ENCODE measurements at regions not wholly inside any gene's neighbourhood (a gene's known extent, or its start where the extent isn't known, plus 50 kb on each side); places are given as distances from the start of the nearest gene placed in this dataset.
"Not testable (repeated sequence)": the region's sequence is repeated elsewhere in the genome, so short reads cannot be mapped to it uniquely, and the experiment has no call there.

- DNase-seq (ENCODE audit: low read depth, low spot score): no peak
Observed at GRCh38 chr3:110391042-110391441, 680.6 kb upstream of the NECTIN3 start.

DNA sequence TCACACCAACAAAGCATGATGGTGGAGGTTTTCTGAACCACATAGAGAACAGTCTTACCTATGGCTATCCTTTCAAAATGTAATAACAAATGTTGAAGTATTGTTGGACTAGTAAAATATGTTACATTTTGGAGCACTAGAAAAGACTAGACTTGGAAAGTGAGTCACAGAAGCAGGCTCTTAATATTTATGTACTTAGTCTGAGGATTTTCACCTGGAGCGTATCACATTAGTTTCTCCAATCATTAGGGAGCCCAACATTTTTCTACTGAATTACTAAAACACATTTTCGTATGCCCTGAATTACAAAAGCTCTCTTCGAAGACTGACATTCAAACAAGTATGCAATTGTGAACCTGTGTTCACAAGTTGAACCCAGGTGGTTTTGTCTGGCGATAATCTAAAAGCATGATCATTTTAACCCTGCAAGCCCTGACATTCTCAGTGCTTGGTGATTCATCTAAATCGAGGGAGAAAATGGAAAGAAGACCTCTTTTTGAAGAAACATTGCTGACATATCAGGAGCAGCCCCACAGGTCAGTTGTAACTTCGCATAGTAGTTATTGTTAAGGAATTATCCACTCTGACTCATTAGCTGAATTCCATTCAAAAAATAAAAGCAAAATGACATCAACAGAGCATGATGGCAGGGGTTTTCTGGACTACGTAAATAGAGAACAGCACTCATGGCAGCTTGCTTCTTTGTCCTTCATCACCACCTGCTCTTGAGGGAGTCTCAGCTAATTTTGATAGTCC, 679.8 kb upstream of the NECTIN3 start:
- DNase-seq (ENCODE audit: low read depth, low spot score): no peak

- DNase-seq (ENCODE audit: low read depth, low spot score): no peak
Observed at GRCh38 chr3:110393941-110394340, 677.7 kb upstream of the NECTIN3 start.

- DNase-seq (ENCODE audit: low read depth, low spot score): no peak
Observed at GRCh38 chr3:110397115-110397514, 674.5 kb upstream of the NECTIN3 start.

- DNase-seq (ENCODE audit: low read depth, low spot score): no peak
Observed at GRCh38 chr3:110400315-110400714, 671.3 kb upstream of the NECTIN3 start.

DNA sequence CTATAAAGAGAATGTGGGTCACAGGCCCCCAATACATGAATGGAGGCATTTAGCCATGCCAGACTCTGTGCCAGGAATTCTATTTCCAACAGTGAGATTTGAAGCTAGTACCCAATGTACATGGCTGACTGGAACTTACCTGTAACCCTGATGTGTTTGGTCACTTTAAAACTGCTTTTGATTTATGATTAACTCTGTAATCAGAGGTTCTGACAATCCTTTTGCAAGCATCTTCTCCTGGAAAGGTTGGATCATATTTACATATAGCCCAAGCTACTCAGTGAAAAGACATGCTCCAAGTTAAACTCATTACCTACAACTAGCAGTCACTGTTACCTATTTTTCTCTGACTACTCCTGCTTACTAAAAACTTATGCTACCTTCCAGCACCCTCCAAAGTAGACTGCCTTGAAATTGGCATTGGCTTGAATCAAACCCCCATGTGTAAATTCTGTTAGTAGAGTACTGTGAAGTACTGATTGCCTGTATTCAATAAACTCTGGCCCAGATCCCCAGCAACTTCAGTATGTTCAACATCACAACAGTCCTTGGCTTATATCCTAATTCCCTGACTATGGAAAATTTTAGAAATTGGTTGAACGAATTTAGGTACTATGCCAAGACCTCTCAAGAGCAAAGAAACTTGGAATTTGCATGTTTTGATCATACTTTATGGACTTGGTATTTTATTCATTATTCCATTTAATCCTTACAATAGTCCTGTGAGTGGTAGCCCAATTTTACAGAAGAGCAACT, 665.6 kb upstream of the NECTIN3 start:
- DNase-seq (ENCODE audit: low read depth, low spot score): no peak

DNA sequence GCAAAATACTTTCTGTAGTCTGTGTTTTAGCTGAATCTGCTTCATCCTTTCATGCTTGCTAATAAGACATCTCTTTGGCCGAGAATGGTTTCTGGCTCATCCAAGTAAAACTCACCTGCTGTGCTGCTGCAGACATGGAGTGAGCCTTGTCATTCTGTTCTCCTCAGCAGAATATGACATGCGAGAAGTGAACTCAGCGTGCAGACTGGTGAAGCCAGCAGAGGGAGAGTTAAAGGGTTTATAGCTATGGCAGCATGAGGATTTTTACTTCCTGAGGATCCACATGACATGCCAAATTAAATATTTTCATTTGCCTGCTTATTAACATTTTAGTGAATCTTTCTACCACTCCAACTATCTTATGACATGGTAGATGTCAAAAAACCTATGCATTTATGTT, 658.4 kb upstream of the NECTIN3 start:
- DNase-seq (ENCODE audit: low read depth, low spot score): no peak

DNA sequence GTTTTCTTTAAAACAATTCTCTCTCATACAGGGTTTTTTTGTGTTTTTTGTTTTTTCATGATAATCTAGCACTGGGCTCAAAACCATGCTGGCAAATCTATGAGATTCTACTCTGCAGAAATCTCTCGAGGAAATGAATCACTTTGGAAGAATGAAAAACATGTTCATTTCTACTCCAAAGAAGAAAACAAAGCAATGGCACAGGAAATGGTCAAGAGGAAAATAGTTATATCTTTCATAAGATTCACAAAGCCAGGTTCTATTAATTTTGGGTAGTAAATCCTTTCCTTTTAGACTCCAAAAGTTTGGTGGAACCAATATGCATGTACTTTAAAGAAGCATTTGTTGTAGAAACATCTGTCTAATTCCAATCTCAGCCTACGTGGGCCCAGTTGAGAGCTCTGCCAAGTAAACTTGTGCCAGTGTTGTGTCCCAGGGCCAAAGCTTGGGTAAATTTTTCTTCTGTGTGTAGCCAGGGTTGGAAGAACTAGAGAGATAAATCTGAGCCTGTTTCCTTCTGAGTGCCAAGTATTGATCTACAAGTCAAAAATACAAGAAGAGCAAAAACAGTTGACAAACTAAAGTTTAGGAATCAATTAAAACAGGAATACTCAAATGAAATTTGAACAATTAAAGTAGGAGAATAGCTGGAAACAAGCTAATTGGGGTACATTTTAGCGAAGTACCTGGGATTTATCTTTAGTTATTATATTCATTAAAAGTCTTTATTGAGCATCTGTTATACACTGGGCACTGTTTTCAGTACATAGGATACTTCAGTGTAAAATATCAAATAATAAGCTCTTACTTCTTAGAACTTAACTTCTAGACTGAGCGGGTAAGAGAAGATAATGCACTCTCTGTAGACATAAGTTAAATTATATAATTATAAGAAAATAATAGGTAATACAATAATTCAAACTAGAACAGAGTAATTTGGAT, 657.5 kb upstream of the NECTIN3 start:
- no peak for DNase-seq (ENCODE audit: low read depth, low spot score)

DNA sequence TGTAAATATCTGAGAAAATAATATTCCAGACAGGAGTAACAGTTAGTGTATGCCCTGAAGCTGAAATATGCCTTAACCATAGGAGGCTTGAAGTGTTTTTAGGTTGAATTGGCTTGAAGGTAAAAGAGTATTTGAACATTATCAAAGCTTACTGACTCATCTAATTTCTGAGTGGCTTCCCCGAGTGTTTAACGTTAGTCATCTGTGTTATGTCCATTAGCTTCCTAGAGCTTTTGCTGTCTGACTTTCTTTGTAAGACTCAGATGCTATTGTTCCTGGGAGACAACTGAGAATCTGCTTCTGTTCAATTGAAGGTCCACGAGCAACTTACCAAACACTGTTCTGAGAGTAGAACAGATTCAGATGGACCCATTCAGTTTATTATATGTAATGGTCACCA, 656.8 kb upstream of the NECTIN3 start:
- no peak for DNase-seq (ENCODE audit: low read depth, low spot score)

- no peak for DNase-seq (ENCODE audit: low read depth, low spot score)
Observed at GRCh38 chr3:110419096-110419495, 652.5 kb upstream of the NECTIN3 start.

GRCh38 chr3:110419601-110420000, 652.0 kb upstream of the NECTIN3 start:
- DNase-seq (ENCODE audit: low read depth, low spot score): no peak

DNA sequence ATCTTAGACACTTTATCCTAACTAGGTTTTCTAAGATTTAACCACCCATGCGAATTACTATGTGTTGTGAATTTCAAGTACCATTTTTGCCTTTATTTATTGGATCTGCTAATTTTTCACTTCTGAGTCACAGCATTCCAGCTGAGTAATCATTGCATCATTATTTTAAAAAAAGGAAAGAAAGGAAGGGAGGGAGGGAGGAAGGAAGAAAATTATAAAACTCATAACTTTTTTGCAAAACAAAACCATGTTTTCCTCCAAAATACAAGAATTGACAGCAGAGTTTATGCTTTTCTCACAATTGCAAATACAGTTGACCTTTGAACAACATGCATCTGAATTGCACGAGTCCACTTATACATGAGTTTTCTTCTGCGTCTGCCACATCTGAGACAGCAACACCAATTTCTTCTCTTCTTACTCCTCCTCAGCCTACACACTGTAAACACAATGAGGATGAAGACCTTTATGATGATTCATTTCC, 651.4 kb upstream of the NECTIN3 start:
- DNase-seq (ENCODE audit: low read depth, low spot score): no peak

DNA sequence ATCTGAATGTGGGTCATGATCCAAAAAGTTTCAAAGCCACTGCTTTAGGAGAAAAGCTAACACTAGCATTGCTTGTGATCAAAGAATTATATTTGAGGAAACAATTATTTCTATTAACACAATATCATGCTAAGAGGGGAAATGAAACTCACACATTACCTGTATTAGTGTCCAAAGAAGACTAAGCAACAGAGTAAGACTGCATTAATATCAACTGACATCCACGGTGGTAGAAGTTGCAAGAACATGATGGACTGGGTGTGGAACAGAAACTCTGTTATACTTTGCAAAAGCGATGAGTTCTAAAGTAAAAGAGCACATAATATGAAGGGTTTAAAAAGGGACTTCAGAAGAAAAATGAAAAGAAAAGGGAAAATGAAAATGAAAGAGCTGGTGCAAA, 648.3 kb upstream of the NECTIN3 start:
- DNase-seq (ENCODE audit: low read depth, low spot score): no peak

- DNase-seq (ENCODE audit: low read depth, low spot score): no peak
Observed at GRCh38 chr3:110430146-110430545, 641.5 kb upstream of the NECTIN3 start.

DNA sequence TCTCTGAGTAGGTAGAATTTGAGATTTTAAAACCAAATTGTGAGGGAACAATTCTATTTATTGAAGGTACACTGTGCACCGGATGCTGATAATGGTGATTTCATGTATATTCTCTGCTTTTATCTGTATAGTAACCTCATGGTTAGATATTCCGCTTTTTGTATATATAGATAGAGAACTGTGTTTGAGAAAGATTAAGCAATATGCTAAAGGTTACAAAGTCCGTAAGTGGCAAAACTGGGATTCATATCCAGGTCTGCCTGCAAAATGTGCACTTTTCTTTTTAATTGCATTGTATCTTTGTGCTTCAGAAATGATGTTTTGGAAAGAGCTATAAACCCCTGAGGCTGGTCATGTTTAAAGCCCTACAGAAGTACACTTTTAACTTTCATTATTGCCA, 635.4 kb upstream of the NECTIN3 start:
- DNase-seq (ENCODE audit: low read depth, low spot score): no peak

DNA sequence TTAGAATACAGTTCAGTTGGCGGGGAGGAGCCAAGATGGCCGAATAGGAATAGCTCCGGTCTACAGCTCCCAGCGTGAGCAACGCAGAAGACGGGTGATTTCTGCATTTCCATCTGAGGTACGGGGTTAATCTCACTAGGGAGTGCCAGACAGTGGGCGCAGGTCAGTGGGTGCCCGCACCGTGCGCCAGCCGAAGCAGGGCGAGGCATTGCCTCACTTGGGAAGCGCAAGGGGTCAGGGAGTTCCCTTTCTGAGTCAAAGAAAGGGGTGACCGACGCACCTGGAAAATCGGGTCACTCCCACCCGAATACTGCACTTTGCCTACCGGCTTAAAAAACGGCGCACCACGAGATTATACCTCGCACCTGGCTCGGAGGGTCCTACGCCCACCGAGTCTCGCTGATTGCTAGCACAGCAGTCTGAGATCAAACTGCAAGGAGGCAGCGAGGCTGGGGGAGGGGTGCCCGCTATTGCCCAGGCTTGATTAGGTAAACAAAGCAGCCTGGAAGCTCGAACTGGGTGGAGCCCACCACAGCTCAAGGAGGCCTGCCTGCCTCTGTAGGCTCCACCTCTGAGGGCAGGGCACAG, 631.5 kb upstream of the NECTIN3 start:
- DNase-seq (ENCODE audit: low read depth, low spot score): not testable (repeated sequence)

GRCh38 chr3:110454066-110454465, 617.5 kb upstream of the NECTIN3 start:
- no peak for DNase-seq (ENCODE audit: low read depth, low spot score)

- DNase-seq (ENCODE audit: low read depth, low spot score): no peak
Observed at GRCh38 chr3:110456001-110456400, 615.6 kb upstream of the NECTIN3 start.

- no peak for DNase-seq (ENCODE audit: low read depth, low spot score)
Observed at GRCh38 chr3:110456438-110457138, 615.0 kb upstream of the NECTIN3 start.

GRCh38 chr3:110457508-110457907, 614.1 kb upstream of the NECTIN3 start:
- no peak for DNase-seq (ENCODE audit: low read depth, low spot score)

DNA sequence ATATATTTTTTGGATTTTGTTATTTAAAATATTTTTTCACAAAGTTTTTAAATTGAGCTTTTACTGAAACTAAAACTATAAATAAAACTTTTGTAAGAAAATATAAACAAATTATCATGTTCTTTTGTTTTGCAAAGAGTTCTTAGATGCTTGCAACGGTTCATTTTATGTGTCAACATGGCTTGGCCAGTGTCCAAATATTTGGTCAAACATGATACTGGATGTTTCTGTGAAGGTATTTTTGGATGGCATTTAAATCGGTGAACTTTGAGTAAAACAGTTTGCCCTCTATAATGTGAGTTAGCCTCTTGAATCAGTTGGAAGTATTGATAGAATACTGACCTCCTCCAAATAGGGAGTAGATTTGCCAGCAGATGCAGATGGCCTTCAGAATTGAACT, 612.6 kb upstream of the NECTIN3 start:
- DNase-seq (ENCODE audit: low read depth, low spot score): no peak
